NK-92 treated with Interleukin-12 subunit alpha and Interleukin-12 subunit beta, amount 100 ng/mL, for 24 hours (cell line): ENCODE measurements at regions not wholly inside any gene's neighbourhood (a gene's known extent, or its start where the extent isn't known, plus 50 kb on each side); places are given as distances from the start of the nearest gene placed in this dataset.

Experiments used
- DNase-seq: peaks from one replicate; lab custom pipeline; 2025; lab: John Stamatoyannopoulos, UW

DNA sequence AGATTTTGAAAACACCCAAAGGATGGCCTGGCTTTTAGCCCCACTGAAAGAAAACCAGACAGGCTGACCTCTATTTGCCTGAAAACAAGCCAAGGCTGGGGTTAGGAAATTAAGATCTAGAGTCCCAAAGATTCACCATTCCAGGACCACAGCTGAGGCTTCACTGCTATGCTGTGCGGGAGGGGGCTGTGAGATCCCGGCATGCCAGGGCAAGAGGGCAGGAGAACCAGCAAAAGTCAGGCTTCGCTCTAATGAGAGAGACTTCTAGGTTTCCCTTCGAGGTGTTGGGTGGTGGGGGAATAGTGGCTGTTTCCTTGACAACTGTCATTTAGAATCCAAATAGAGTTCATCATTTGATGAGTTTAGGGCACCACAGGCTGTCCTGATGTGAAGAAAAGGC lies 152.9 kb upstream of the NFIB start:
- DNase-seq, result no peak

- DNase-seq, result no peak
These were observed 152.5 kb upstream of the NFIB start for GRCh38 chr9:14466429-14466818.

DNA sequence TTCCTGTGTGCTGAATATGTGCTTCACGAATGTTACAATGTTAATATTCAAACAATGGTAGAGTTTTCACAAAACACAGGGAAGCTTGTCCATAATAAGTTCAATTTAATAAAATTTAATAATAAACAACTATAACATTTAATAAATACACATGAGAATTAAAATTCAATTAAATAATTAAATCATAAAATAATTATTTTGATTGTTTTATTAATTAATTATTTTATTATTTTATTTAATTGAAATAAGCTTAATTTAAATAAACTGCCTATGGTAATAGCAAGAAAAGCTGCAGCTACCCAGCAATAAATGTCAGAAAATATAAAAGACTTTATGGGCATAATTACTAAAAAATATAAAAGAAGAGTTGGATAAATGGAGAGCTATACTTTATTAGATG lies 149.0 kb upstream of the NFIB start:
- DNase-seq, result no peak

DNA sequence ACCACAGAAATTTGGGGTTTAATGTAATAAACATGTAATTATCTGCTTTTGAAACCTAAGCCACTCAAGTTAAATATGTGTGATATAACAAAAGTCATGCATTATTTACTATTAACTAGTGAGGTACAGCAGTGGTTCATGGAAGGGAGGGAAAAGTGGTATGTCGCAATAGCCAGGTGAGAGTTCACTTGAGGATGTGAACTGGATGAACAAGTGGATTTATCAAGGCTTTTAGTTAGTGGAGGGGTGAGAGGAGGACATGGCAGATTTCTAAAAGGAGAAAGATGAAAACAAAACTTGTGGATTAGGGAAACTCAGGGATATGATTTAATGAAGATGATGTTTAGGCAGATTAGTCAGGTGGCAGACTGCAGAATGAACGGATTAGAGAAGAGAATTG lies 141.3 kb upstream of the NFIB start:
- DNase-seq, result no peak

GRCh38 chr9:14453286-14453685 lies 139.3 kb upstream of the NFIB start:
- no peak for DNase-seq

- DNase-seq, result no peak
These were observed 138.6 kb upstream of the NFIB start for GRCh38 chr9:14452539-14452938.

GRCh38 chr9:14451949-14452348 lies 138.0 kb upstream of the NFIB start:
- no peak for DNase-seq

DNA sequence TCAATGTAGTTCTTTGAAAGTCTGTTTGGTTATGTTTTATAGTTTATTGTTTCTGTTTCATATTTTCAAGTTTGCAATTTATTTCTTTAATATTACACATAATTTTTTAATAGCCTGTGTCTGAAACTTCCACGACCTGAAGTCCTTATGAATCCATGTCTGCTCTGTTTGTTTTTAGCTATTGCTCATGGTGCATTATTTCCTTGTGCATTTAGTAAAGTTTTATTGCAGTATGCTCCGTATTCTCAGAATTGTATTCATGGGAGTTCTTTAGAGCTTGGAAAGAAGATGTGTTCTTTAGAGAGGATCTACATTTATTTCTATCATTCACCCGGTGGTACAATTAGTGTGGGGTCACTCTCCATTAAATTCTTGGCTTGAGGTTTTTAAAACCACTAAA lies 133.2 kb upstream of the NFIB start:
- DNase-seq, result no peak

DNA sequence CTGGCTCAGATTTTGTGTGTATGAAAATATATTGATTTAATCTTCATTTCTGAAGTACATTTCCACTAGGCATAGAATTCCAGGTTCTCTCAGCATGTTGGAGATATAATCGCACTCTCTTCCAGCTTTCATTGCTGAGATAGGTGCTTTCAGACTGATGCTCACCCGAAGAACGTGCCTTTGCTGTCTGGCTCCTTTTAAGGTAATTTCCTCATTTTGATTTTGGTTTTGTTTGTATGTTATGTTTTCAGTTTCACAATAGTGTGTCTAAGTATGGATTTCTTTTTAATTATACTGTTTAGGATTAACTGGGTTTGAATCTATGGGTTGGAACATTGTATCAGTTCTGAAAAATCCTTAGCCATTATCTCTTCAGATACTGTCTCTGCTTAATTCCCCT lies 132.0 kb upstream of the NFIB start:
- no peak for DNase-seq

GRCh38 chr9:14442956-14443355 lies 129.0 kb upstream of the NFIB start:
- DNase-seq, result no peak

DNA sequence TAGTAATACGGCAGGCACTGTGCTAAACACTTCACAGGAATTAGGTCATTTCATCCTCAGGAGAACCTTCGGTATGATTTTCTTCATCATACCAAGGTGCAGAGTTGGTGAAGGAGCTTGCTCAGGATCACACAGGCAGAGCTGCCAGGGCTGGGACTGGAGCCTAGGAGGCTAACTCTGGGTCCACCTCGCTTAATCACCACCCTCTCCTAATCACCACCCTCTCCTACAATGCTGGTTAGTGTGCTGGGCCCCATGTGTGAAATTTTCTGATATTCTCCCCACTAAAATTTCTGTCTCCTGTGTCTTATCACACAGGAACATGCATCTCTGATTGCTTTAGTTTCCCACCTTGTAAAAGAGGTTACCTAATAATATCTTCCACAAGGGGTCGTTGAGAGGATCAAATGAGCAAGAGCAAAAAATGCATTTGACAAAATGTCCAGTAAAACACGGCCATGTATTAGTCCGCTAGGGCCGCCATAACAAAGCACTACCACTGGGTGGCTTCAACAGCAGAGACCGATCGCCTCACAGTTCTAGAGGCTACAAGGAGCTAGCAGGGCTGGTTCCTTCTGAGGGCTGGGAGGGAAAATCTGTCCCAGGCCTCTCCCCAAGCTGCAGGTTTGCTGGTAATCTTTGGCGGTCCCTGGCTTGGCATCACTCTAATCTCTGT lies 128.2 kb upstream of the NFIB start:
- DNase-seq, result no peak

- DNase-seq, result no peak
These were observed 127.2 kb upstream of the NFIB start for GRCh38 chr9:14441115-14441514.

- no peak for DNase-seq
These were observed 126.1 kb upstream of the NFIB start for GRCh38 chr9:14440062-14440461.

GRCh38 chr9:14439555-14439954 lies 125.6 kb upstream of the NFIB start:
- no peak for DNase-seq

DNA sequence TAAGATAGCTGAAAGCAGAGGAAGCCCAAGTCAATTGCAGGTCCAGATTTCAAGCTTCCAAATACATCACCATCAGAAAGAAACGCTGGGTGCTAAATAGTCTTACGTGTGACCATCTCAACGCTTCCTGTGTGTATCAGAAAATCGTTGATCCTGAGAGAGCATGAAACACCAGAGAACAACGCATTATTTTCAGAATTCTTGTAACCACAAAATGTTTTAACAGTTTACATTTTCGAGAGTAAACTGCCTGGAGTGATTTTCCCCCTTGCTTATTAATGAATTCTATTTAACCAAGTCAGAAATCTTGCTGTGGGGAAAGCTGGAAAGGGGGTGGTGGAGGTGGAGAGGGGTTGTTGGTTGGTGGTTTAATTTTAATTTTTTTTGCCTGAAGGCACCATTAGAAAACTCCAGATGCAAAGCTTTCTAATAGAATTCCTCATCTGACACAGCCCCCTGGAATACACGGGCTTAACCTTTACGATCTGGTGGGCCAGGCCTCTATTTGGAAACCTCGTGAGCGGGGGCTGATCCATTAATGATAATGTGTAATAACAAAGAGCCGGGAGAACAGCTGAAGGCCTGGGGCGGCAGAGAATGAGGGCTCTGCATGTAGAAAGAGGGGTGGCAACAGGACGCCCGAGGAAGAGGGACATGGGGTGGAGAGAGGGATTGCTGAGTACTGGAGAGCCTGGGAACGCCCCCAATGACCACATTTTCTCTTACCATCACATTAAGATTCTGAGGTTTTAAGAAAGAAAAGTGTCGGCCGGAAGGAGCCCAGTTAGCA lies 124.5 kb upstream of the NFIB start:
- no peak for DNase-seq

- no peak for DNase-seq
These were observed 123.7 kb upstream of the NFIB start for GRCh38 chr9:14437354-14438231.

GRCh38 chr9:14435871-14436270 lies 121.9 kb upstream of the NFIB start:
- DNase-seq, result no peak

- no peak for DNase-seq
These were observed 121.2 kb upstream of the NFIB start for GRCh38 chr9:14434971-14435718.

GRCh38 chr9:14434158-14434504 lies 120.2 kb upstream of the NFIB start:
- no peak for DNase-seq

DNA sequence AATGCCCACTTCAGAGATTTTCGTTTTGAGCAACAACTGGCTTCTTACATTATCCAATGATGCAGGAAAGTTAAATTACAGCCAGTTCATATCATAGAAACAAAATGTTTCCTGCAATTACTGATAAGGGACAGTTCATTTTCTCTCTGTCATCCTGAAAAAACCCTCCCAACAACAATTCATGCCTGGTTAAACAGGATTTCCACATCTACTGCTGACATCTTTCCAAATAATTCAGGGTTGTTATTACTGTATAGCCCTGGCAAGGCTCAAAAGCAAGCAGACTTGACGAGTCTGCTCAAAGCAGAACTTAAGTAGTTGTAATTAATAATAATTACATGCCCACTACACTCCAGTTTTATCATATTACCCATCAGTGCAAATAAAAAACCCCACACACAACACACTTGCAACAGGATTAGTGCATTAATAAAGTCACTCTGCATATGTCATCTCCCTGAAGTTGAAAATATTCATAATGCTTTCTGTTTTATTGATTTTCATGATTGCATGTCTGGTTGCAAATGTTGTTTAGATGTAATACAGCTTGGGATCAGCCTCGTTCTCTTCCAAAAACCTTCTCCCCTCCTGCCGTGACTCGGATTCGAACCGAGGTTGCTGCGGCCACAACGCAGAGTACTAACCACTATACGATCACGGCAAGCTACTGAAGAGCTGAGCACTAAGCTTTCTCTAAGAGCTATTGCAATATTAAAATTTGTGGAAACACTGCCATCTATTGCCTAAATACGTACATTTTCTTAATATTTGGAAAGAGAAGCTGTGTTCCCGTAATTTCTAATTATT lies 119.6 kb upstream of the NFIB start:
- DNase-seq, result no peak

DNA sequence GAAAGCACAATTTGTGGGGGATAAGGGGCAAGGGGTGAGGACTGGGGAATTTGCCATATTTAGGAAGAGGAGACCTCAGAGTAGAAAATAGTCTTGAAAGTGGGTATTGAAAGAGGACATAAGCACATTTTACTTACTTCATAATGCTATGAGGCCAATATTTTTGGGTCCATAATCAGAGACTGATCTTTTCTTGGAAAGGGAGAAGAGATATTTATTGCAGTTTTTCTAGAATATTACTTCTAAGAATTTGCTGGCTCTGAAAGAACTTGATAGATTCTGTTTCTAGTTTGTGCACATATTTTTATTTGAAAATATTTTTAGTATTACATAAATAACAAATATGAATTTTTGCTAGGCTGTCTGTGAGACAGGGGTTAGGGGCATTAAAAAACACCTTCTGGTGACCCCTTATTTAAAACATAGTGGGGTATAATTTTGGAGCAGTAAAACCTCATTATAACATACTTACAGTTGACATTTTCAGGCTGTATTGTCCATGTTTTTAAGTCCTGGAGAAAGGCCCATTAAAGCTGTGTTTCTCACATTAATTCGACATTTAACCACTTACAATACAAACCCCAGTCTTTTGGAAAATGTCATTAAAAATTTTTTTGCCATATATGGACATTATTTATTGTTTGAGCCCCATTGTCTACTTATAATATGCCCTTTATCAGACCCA lies 118.9 kb upstream of the NFIB start:
- no peak for DNase-seq
